Stimulated activated effector memory CD8-positive, alpha-beta T cell treated with anti-CD3 and anti-CD28 coated beads, Interleukin-12 subunit alpha, Interleukin-12 subunit beta, amount 100 ng/mL, for 72 hours (primary cell): ENCODE measurements at regions not wholly inside any gene's neighbourhood (a gene's known extent, or its start where the extent isn't known, plus 50 kb on each side); places are given as distances from the start of the nearest gene placed in this dataset.

Experiments
- ATAC-seq: fragments of 150-1000 bp; cut with Tn5 transposase; 2 replicates; pipeline ENCODE4 v1.10.0; 2021
- DNase-seq, 2 donors: peaks; one replicate each; pipeline ENCODE4 v3.0.0; 2021 to 2022; ENCODE audit warnings: low spot score in 2 of 2
- H3K27ac Mint-ChIP-seq: one replicate; pipeline ENCODE4 v1.8.0; 2022; ENCODE audit warnings: mild to moderate bottlenecking, mixed read lengths
- H3K36me3 Mint-ChIP-seq: one replicate; pipeline ENCODE4 v1.8.0; 2022; ENCODE audit warnings: mild to moderate bottlenecking, mixed read lengths
- H3K4me1 Mint-ChIP-seq: one replicate; pipeline ENCODE4 v1.8.0; 2022; ENCODE audit warnings: mixed read lengths
- H3K4me3 Mint-ChIP-seq: one replicate; pipeline ENCODE4 v1.8.0; 2022; ENCODE audit warnings: mild to moderate bottlenecking, mixed read lengths
- H3K9me3 Mint-ChIP-seq: one replicate; pipeline ENCODE4 v1.8.0; 2022; ENCODE audit warnings: mixed read lengths

GRCh38 chr2:238702276-238703052, 145.4 kb upstream of the TWIST2 start:
- H3K36me3 Mint-ChIP-seq = no peaks in the 10 kb centered on the region
- ATAC-seq (peak; percentile 5), DNase-seq (peak in 1 of 2 donors; percentile 32)
- no peaks in the 10 kb centered on the region for H3K9me3 Mint-ChIP-seq
- peaks cover 7% of the 10 kb centered on the region for H3K4me1 Mint-ChIP-seq
- H3K4me3 Mint-ChIP-seq = no peak overlapping the region
- no peak overlapping the region for H3K27ac Mint-ChIP-seq

DNA sequence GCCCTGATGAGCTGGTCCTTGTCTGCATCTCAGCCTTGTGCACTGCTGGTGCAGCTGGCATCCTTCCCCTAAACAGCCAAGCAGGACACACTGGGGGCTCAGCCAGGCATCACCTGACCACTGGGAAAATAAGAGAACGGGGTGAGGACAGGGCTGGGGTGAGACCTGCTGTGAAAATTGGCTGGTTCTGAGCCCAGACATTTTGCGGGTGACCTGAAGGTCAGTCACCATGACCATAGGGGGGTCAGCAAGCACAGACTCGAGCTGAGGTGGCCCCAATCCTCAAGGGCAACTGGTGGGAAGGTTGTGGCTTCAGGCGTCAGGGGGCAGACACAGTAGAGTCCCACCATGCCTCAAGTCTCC, 144.9 kb upstream of the TWIST2 start:
- no peaks in the 10 kb centered on the region for H3K36me3 Mint-ChIP-seq

DNA sequence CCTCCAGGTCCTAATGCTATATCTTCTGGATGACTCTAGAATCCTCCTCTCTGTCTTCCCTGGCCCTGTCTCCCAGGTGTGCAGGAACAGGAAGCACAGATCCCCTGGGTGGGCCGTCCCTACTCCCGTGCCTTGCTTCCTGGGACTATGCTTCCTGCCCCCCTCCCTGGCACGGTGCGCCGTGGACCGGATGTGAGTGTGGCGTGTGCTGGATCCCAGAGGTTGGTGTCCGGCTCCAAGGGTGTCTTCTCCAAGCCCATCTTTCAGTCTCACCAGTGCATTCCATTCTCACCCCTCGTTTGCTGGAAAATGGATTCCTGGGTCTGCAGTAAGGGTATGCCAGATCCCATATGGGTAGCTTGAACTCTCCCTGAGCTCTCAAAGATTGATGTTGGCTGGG, 144.4 kb upstream of the TWIST2 start:
- DNase-seq (peak in 1 of 2 donors; percentile 22), ATAC-seq (peak; percentile 11)
- Mint-ChIP-seq H3K4me3 (no peak overlapping the region), H3K27ac (no peak overlapping the region), H3K4me1 (peaks cover 3% of the 10 kb centered on the region), H3K36me3 (no peaks in the 10 kb centered on the region), H3K9me3 (no peaks in the 10 kb centered on the region)

More for the DNA sequence above, 144.9 kb upstream of the TWIST2 start:
- DNase-seq (peak in 1 of 2 donors; percentile 22), ATAC-seq (peak; percentile 6)
- Mint-ChIP-seq H3K9me3 (no peaks in the 10 kb centered on the region), H3K4me1 (peaks cover 7% of the 10 kb centered on the region), H3K27ac (no peak overlapping the region), H3K4me3 (no peak overlapping the region)

DNA sequence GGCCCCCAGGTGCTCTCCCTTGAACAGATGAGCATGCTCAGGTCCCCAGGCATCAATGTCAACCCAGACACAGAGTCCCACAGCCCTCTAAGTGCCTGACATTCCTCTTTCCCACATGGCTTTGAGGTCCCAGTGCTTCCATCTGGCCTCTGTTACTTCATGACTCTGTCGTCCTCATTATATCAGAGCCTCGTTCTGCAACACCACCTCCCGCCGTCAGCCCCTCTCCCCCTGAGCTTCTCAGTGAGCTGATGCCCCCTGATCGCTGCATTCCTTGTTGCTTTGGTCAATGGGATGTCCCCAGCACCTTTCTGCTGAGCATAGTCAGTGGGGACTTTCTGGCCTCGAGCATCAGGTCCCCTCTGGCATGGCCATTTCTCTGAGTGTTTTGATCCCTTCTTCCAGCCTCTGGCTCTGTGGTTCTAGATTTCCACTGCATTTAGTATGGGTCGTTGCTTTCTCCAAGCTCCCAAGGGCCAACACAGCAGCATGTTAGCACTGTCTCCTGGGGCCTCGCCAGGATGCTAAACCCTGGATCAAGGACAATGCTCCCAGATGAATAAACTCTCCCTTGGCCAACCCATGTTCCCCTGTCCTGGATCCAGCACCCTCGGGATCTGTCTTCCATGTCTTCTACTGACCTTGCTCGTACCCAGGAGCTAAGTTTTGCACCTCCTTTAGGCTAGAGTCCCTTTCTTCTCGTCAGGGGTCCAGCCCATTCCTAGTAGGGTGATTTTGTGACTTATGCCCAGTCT, 143.2 kb upstream of the TWIST2 start:
- Mint-ChIP-seq H3K36me3 (no peaks in the 10 kb centered on the region), H3K4me1 (no peaks in the 10 kb centered on the region), H3K9me3 (no peaks in the 10 kb centered on the region), H3K27ac (no peak overlapping the region), H3K4me3 (no peak overlapping the region)
- ATAC-seq (no peak), DNase-seq (no peak)

- no peak for ATAC-seq
- no peaks in the 10 kb centered on the region for H3K36me3 Mint-ChIP-seq
- H3K9me3 Mint-ChIP-seq = no peaks in the 10 kb centered on the region
- no peak for DNase-seq
- no peak overlapping the region for H3K27ac Mint-ChIP-seq
- no peaks in the 10 kb centered on the region for H3K4me1 Mint-ChIP-seq
- H3K4me3 Mint-ChIP-seq = no peak overlapping the region
Measured at GRCh38 chr2:238706163-238706562, 141.7 kb upstream of the TWIST2 start.

DNA sequence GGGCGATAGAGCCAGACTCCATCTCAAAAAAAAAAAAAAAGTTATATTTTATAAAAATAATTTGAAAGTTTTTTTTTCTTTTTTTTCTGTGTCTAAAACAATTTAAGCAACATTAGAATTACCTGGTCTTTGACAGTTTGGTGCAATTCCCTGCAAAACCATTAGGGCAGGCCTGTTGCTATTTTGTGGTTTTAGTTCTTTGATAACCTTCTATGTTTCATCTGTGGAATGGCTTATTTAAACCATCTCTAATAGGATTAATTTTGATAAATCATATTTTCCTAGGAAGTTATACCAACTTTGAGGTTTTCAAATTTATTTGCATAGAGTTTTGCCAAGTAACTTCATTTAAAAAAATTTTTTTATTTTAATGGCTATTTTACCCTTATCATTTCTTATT, 141.2 kb upstream of the TWIST2 start:
- Mint-ChIP-seq H3K36me3 (no peaks in the 10 kb centered on the region), H3K27ac (no peak overlapping the region), H3K4me1 (no peaks in the 10 kb centered on the region), H3K4me3 (no peak overlapping the region), H3K9me3 (no peaks in the 10 kb centered on the region)
- ATAC-seq (no peak), DNase-seq (no peak)

GRCh38 chr2:238709325-238710025, 138.4 kb upstream of the TWIST2 start:
- H3K4me3 Mint-ChIP-seq = no peak overlapping the region
- no peaks in the 10 kb centered on the region for H3K4me1 Mint-ChIP-seq
- no peaks in the 10 kb centered on the region for H3K36me3 Mint-ChIP-seq
- no peak for ATAC-seq
- no peak for DNase-seq
- H3K9me3 Mint-ChIP-seq = no peaks in the 10 kb centered on the region
- no peak overlapping the region for H3K27ac Mint-ChIP-seq

- Mint-ChIP-seq H3K4me1 (no peaks in the 10 kb centered on the region), H3K4me3 (no peak overlapping the region), H3K27ac (no peak overlapping the region), H3K36me3 (no peaks in the 10 kb centered on the region), H3K9me3 (no peaks in the 10 kb centered on the region)
- no peak for ATAC-seq
- no peak for DNase-seq
Measured at GRCh38 chr2:238710032-238710735, 137.7 kb upstream of the TWIST2 start.

DNA sequence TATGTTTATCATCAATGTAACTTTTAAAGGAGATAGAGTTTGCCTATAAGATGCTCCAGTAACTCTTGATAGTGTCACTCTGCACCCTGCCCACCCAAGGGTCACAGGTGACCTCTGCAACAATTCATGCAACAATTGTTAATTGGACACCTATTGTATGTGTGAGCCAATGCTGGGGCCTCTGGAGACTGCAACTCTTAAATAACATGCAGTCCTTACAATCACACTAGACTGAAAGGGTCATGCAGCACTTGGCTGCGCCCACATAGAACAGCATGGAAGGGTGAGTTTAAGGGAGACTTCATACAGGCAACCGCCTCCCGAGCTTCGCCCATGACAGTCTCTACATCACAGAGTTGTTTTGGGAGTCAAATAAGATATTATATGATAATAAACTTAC, 137.1 kb upstream of the TWIST2 start:
- no peaks in the 10 kb centered on the region for H3K4me1 Mint-ChIP-seq
- no peak overlapping the region for H3K4me3 Mint-ChIP-seq
- ATAC-seq (no peak), DNase-seq (peak in 1 of 2 donors; percentile 34)
- H3K9me3 Mint-ChIP-seq = no peaks in the 10 kb centered on the region
- H3K36me3 Mint-ChIP-seq = no peaks in the 10 kb centered on the region
- H3K27ac Mint-ChIP-seq = no peak overlapping the region

- DNase-seq = peak in 1 of 2 donors; percentile 15
- Mint-ChIP-seq H3K4me3 (no peak overlapping the region), H3K36me3 (no peaks in the 10 kb centered on the region), H3K9me3 (no peaks in the 10 kb centered on the region), H3K4me1 (no peaks in the 10 kb centered on the region), H3K27ac (no peak overlapping the region)
- no peak for ATAC-seq
Measured at GRCh38 chr2:238711346-238711745, 136.5 kb upstream of the TWIST2 start.

- no peak overlapping the region for H3K27ac Mint-ChIP-seq
- ATAC-seq = no peak
- no peaks in the 10 kb centered on the region for H3K36me3 Mint-ChIP-seq
- no peaks in the 10 kb centered on the region for H3K9me3 Mint-ChIP-seq
- no peak overlapping the region for H3K4me3 Mint-ChIP-seq
- H3K4me1 Mint-ChIP-seq = no peaks in the 10 kb centered on the region
- peak in 1 of 2 donors; percentile 10 for DNase-seq
Measured at GRCh38 chr2:238712011-238712410, 135.9 kb upstream of the TWIST2 start.

- no peaks in the 10 kb centered on the region for H3K4me1 Mint-ChIP-seq
- ATAC-seq (no peak), DNase-seq (peak in 1 of 2 donors; percentile 6)
- no peaks in the 10 kb centered on the region for H3K9me3 Mint-ChIP-seq
- H3K27ac Mint-ChIP-seq = no peak overlapping the region
- H3K36me3 Mint-ChIP-seq = no peaks in the 10 kb centered on the region
- H3K4me3 Mint-ChIP-seq = no peak overlapping the region
Measured at GRCh38 chr2:238713198-238713826, 134.6 kb upstream of the TWIST2 start.

GRCh38 chr2:238714038-238714528, 133.8 kb upstream of the TWIST2 start:
- no peaks in the 10 kb centered on the region for H3K4me1 Mint-ChIP-seq
- H3K27ac Mint-ChIP-seq = no peak overlapping the region
- no peak overlapping the region for H3K4me3 Mint-ChIP-seq
- H3K36me3 Mint-ChIP-seq = no peaks in the 10 kb centered on the region
- no peak for ATAC-seq
- H3K9me3 Mint-ChIP-seq = no peaks in the 10 kb centered on the region
- DNase-seq = peak in 1 of 2 donors; percentile 33

DNA sequence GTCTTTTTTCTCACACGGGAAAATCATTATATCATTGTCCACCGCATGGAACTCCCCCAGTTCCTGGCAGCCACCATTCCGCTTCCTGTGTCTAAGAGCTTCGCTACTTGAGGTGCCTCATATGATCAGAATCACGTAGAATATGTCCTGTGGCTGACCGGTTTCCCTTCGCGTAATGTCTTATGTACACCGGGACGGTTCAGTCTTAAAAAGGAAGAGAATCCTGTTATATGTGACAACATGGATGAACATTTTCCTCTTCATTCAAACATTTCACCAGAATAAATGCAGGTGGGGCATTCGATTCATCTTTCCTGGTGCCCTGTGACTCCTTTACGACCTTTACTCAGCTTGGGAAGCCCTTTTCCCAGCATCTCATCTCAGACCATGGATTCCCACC, 131.7 kb upstream of the TWIST2 start:
- H3K36me3 Mint-ChIP-seq = no peaks in the 10 kb centered on the region
- no peaks in the 10 kb centered on the region for H3K9me3 Mint-ChIP-seq
- H3K4me3 Mint-ChIP-seq = no peak overlapping the region
- ATAC-seq (no peak), DNase-seq (peak in 1 of 2 donors; percentile 30)
- no peak overlapping the region for H3K27ac Mint-ChIP-seq
- H3K4me1 Mint-ChIP-seq = no peaks in the 10 kb centered on the region
